ENCODE measurements at regions not wholly inside any gene's neighbourhood (a gene's known extent, or its start where the extent isn't known, plus 50 kb on each side); places are given as distances from the start of the nearest gene placed in this dataset.
"Not testable (repeated sequence)": the region's sequence is repeated elsewhere in the genome, so short reads cannot be mapped to it uniquely, and the experiment has no call there.

DNA sequence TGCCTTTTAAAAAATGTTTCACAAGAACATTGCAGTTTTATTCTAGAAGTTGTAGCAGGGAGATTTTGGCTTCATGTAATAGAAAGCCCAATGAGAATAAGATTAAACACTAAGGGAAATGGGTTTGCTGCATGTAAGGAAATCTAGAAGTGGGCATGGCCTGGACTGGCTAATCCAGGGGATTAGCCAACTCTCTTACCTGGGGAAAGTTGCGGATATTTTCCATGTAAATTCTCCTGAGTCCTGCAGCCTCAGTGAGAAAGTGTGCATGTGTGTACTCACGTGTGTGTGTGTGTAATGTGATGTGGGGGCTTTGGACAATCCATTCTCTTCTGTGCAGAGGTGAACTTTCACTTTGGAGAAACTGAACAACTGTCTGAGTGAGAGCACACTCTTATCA, 775.1 kb upstream of the TPTE start:
- DNase-seq: not testable (repeated sequence)

DNA sequence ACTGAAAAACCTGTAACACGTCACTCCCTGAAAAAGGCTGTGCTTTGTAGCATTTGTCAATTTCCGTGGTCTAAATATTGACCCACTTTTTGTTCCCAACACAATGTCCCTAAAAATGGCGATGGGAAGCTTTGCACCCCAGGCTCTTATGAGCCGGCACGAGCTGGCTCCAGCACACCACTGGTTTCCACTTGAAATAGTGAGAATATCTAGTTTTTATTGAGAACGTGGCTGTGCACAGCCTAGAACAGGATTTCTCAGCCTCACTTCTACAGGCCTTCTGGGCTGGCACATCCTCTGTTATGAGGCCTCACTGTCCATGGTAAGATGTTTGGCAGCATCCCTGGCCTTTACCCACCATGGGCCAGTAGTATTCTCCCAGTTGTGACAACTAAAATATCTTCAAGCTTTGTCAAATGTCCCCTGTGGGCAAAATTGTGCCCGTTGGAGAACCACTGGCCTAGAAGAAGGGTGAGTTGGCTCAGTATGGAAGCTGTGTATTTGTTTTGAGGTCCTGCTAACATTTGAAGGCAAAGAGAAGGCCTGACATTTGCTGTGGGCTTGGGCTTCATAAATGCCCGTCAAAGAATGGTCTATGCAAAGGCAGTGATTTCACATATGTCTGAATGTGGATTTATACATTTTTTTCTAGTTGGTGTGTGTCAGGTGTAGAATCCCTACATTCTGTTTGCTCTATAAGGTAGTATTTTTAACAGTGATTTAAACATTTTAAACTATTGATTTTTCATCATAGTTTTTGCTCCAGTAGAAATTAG, 774.4 kb upstream of the TPTE start:
- not testable (repeated sequence) for DNase-seq

DNA sequence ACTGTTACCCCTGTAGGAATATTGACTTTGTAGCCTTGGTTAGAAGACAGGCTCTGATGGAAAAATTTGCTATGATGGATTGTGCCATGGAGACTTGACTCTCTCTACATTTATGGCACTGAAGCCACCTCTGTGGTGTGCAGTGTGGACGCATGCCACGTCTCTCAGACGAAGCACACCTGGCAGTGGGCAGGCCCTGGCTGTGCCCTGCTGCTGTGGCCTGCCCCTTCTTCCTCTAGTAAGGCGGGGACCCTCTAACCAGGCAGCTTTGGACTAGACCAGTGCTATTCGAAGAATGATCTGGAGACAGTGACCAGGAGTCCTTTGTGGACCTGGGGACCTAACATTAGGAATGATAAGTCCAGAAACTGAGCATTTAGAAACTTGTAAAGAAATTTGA, 773.5 kb upstream of the TPTE start:
- DNase-seq: not testable (repeated sequence)

DNA sequence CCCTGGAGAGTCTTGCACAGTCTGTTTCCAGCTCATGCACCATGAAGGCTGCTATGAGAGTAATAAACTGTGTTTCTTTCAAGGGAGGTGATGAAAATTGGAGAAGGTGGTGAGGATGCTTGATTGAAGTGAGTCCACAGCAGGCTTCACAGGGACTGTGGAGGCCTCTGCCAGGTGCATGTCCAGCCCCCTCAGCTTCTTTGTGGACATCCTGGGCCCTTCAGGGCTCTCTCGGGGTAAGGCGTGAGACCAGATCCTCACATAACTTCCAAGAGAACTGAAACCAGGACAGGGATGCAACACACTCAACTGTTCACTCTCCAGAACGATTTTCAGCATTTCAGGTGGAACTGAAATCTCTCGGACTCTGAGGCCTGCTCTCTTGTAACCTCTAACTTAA, 772.9 kb upstream of the TPTE start:
- DNase-seq: not testable (repeated sequence)

DNA sequence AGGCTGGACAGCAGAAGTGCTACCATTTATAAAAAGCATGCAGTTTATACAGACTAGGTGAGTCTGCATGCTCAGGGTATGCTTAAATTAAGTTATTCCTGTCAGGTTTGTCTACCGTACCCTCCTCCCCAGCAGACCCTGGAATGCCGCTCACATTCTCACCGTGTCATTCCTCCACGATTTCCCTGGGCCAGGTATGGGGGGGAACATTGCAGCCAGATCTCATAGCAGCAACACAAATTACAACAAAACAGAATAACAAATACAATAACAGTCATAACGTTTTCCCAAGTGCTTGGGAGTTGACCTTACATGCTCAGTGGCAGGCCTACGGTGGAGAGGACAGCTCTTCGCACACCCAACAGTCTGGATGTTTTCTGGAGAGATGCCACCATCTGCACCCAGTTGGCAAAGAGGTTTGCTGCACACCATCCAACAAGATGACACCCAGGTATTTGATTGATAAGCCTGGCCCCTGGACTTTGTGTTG, 771.6 kb upstream of the TPTE start:
- DNase-seq: not testable (repeated sequence)

DNA sequence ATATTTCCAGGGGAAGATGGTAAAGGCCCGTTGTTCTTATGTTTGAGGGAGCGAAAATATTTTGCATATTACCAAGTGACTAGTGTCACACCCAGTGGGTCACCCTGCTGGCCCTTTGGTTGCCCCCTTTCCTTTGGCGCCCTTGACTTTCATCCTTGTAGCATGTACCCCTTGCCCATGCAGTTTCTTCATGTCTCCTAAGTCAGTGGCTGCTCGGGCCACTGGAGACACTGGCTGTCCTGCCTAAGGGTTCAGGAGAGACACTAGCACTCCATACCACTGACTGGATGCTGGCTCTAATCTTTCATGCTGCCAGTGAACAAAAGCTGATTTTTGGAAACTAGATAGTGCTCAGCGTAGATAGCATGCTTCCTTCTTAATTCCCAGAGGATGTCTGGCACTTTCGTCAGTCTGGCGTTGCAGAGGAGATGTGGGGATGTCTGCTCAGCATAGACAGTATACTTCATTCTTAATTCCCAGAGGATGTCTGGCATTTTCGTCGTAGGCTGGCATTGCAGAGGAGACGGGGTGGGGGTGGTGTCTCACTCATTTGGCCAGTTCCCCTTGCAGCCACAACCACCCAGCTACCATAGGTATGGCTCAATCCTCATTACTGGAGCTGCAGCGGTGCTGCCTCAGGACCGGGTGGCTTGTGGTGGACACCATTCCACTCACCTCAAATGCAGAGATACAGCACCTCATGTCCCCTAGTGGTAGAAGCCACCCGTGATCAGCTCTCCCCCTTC, 770.9 kb upstream of the TPTE start:
- no peak for DNase-seq

DNA sequence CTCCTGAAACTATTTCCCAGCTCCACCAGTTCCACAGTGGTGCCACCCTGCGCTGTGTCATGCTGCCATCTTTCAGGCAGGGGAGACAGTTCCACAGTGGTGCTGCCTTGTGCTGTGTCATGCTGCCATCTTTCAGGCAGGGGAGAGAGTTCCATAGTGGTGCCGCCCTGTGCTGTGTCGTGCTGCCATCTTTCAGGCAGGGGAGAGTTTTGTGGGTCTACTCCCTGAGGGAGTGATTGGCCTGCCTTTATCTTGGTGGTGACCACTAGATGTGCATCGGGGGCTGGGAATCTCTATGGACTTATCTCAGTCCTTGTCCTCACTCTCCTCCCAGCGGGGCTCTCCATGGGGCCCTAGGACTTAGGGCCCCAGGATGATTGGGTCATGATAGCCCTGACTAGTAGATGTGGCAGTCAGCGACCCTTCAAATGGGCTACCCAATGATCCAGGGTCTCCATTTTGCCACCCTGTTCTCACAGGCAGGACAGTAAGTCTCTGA, 770.2 kb upstream of the TPTE start:
- DNase-seq: not testable (repeated sequence)

DNA sequence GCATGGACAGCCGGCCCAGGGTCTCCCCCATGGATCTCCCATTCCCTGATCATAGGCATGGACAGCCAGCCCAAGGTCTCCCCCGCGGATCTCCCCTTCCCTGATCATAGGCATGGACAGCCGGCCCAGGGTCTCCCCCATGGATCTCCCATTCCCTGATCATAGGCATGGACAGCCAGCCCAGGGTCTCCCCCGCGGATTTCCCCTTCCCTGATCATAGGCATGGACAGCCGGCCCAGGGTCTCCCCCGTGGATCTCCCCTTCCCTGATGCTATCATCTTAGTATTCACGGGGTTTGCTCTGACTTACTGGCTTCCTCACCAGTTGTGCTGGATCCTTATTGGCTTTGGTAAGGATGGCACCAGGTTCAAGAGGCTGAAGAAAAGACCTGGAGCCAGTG, 769.4 kb upstream of the TPTE start:
- DNase-seq: not testable (repeated sequence)

DNA sequence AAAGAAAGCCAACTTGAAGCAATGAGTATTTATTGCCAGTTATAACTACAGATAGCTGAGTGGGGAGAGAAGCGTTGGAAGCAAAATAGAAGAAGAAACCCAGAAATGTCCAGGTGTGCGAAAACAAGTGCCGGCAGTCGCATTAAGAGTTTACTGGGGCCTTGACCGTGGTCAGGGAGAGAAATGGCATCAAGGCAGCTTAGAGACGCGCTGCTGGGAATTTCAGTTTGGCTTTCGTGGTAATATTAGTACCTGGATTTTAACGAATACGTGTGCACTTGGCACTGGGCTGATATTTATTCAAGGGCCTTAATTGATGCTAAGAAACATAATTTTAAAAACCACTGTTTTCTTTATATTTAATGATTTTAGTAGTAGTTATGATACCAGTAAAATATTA, 767.9 kb upstream of the TPTE start:
- not testable (repeated sequence) for DNase-seq

DNA sequence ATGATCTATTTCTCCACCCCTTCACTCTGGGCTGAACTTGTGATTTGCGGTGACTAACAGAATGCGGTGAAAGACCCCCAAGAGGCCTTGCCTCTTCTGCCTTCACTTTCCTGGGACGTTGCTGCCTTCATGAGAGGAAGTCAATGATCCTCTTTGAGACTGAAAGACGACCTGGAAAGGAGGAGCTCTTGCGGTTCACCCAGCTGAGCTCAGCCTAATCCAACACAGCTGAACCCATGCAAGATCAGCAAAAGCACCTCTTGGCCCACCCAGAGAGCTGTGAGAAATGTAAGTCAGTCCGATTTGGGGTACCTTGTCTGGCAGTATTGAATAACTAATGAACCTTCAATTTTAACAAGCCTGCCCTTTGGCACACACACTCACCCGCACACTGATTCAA, 767.4 kb upstream of the TPTE start:
- no peak for DNase-seq

DNA sequence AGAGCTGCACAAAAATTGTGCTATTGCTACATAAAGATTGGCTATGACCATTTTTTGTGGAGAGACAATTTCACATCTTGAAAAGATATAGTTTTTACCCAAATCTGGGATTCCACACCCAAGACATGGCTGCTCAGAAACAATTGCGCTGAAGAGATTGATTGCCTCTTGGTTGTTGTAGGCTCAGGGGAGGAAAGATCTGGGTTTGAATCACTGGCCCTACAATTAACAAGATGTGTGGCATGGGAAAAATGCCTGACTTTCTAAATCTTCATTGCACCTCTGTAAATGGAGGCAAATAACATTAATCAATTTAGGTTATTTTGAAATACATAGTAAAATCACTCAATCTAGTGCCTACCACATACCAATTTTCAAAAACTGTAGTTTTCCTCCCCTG, 766.9 kb upstream of the TPTE start:
- not testable (repeated sequence) for DNase-seq

DNA sequence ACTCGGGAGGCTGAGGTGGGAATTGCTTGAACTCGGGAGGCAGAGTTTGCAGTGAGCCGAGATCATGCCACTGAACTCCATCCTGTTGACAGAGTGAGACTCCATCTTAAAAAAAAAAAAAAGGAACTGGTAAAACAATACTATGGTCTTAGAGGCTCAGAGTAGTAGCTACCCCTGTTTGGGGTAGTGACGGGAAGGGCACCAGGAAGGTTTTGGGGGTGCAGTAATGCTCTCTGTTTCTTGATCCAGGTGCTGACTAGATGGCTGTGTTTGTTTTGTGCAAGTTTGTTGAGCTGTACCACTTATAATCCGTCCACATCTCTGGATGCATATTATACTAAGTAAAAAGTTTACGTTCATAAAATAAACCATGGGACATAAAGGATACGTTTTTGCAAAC, 765.8 kb upstream of the TPTE start:
- no peak for DNase-seq

DNA sequence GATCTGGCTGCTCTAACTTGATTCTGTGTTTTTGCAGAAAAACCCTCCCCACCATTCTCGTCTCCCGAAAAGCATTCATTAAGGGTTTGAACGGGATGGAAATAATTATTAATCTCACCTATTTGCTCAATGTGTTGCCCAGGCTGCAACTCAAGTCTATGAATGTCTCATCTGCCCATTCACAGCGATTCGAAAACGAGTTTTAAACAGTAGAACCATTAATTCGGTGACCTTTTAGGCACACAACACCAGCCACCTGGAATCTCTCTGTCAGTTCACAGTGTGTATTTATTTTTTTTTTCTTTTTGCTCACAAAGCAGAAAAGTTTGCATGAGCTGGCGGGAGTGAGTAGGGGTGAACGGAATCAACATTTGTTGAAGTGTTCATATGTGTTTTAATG, 764.7 kb upstream of the TPTE start:
- DNase-seq: no peak

DNA sequence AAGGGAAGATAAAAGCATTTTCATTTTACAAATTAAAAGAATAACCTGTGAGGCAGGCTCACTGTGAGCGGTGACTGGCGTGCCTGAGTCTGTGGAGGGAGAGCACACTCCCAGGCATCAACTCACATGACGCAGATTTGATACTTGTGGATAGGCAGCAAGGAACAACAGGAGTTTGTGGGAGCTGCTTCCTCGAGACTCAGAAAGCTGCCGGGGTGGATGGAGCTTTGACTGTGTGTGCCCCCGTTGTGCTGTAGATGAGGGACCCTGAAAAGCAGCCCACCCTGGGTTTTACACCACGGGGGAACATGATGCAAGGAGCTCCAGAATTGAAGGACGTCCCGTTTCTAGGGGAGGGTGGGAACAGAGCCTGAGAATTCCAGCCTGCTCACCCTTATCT, 764.3 kb upstream of the TPTE start:
- not testable (repeated sequence) for DNase-seq

DNA sequence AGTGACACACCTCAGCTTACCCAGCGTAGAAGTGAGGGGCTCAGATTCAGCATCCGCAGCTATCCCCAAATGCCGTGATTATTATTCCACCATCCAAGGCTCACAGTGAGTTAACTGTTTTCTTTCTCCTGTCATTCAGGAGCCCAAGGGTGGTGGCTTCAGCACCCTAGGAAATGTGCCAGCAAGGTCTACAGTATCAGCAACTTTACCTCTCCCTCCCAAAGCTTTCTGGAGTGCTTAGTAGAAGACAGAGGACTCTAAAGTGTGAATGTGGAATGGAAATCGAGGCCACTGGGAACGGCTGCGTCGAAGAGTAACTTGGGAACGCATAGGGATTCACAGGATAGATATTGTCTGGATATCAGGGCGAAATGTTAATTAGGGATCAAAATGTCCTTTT, 763.8 kb upstream of the TPTE start:
- DNase-seq: not testable (repeated sequence)

DNA sequence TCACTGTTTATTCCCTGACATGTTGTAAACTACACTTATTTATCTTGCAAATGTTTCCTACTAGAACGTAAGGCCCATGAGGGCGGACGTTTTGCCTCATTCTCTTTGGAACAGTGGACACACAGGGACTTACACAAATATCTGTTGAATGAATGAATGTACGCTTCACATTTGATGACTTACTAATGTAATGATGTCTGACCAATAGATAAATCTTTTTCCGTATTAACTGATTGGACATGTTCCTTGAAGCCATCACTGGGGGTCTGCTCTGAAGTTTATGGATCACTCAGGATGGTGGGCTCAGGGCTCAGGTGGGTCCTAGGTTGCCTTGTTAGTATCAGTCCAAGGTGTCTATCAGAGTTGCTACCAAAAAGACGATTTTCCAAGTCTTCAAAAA, 763.2 kb upstream of the TPTE start:
- no peak for DNase-seq

DNA sequence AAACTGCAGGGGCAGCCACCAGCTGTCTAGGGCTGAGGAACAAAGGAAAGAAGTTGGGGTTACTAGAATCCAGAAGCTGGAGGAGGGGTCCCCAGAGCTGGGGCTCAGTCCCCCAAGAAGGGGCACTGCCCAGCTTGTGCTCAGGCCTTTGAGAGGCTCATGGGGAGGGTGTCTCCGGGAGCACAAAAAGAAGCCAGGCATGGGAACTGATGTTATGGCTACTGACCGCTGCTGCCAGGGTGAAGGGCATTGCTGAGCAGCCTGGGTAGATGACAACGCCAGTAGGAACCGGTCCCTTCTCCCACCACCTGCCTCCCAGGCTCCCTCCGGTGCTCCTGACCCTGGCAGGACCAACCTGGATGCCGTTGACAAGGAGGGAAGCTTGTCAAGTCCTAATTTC, 762.5 kb upstream of the TPTE start:
- DNase-seq: no peak

DNA sequence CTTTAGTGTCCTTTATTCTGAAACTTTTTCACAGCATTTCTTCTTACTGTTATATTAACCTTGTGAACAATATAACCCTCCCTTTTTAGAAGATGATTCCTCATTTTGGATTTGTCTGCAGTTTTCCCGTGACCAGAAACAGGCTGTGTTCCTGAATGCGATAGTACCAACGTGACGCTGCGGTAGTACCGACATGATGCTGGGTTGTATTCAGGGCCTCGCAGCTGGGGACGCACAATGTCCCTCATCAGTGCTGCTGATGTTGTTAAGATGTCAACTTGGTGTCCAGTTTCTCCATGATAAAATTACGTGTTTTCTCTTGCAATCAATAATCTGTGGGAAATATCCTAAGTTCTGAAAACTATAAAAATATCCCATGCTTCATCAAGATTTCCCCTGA, 761.4 kb upstream of the TPTE start:
- DNase-seq: no peak

DNA sequence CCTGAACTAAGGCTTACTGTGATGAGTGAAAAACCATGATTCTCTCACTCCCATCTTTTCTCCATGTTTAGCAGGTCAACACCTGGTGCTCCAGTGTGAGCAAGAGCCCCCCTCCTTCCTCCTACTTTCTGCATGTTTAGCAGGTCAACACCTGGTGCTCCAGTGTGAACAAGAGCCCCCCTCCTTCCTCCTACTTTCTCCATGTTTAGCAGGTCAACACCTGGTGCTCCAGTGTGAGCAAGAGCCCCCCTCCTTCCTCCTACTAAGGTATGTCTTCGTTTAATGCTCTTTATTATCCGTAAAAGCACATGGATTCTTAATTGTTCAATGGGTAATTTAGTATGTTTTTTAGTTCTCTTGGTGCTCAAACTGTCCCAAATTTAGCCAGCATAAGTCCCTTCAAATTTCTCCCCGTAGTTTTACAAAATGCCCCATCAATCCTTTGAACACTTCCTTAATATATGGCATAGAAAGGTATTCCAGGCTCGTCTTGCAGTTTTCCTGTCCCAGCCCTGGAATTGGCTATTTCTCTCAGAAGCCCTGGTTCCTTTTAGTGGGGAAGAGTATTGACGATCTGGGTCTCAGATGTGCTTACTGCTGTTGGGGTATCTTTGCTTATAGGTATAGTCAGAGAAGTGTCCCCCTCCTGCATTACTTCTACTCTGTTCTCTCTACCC, 760.8 kb upstream of the TPTE start:
- DNase-seq: no peak

DNA sequence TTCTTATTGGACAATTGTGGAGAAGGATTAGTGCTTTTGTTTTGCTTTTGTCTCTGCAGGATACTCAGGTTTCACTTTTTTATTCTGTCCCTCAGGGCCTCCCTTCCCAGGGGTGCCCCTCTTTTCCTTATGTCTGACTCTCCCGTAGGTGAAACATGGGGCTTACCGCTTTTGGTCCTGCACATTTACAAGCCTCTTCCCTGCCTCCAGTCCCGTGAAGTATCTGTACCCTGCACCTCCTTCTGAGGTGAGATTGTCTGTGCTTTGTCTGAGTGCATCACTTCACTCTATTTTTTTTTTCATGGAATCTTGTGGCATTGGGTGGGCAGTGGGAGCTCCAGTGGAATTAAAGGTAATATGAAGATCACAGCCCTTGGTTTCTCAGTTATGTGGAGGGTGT, 758.1 kb upstream of the TPTE start:
- DNase-seq: no peak

DNA sequence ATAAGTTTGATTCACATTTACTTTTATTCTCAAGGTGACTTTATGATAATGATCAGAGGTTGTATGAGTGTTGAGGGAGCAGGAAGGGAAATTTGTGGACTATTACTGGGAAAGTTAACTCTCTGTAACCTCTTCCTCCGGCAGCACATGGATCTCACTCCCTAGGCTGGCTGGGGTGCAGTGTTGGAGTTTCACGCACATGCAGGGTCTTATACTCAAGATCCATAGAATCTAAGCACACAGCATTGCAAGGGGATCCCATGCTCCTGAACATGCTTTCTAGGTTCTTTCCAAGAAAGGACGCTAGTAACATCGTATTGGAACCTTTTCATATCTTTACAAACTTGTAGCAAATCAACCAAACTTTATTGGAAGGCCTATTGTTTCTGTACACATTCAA, 757.6 kb upstream of the TPTE start:
- no peak for DNase-seq

DNA sequence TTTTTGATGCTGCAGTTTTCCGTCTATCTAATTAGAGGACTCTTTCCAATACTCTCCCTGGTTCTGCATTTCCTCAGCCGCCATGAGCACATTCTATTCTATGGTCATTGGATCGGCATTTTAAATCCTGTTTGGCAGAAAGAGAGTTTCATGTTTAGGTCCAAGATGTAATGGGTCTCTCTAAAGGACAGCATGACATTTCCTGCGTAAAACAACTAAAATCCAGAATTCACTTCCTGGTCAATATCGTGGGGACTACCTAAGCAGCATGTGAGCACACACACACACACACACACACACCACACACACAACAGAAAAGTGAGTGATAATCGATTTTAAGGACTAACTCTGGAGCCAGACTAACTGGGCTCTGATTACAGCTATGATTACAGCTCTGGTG, 757.1 kb upstream of the TPTE start:
- DNase-seq: not testable (repeated sequence)

DNA sequence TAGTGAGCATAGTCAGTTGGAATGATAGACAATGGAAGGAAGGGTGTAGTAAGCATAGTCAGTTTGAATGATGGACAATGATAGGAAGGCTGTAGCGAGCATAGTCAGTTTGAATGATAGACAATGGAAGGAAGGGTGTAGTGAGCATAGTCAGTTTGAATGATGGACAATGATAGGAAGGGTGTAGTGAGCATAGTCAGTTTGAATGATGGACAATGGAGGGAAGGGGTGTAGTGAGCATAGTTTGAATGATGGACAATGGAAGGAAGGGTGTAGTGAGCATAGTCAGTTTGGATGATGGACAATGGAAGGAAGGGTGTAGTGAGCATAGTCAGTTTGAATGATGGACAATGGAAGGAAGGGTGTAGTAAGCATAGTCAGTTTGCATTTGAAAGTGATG, 755.8 kb upstream of the TPTE start:
- not testable (repeated sequence) for DNase-seq
